HEK293T (cell line): ENCODE measurements at regions not wholly inside any gene's neighbourhood (a gene's known extent, or its start where the extent isn't known, plus 50 kb on each side); places are given as distances from the start of the nearest gene placed in this dataset.
A peak's percentile ranks its signal among the peaks of the same experiment; 100 is the strongest.

Experiments
- CTCF ChIA-PET: fragments of 350-600 bp; formaldehyde crosslinking; extraction: SDS; loops from one replicate; lab custom pipeline; 2021; ENCODE audit warnings: antibody characterized with exemption, inconsistent platforms; lab: Yijun Ruan, JAX
- POLR2A ChIA-PET: fragments of 350-600 bp; formaldehyde crosslinking; extraction: SDS; loops from one replicate; lab custom pipeline; 2020; ENCODE audit warnings: antibody characterized with exemption, inconsistent platforms; lab: Yijun Ruan, JAX
- DNase-seq: peaks from one replicate; pipeline ENCODE4 v3.0.0; 2012; ENCODE audit warnings: mixed read lengths; ENCODE audit errors: extremely low spot score
- ARNT ChIP-seq: fragments of 450-650 bp; IDR thresholded peaks from 2 replicates; pipeline ENCODE4 v1.6.1; 2017; ENCODE audit warnings: mild to moderate bottlenecking
- BHLHE40 ChIP-seq: fragments of 450-650 bp; IDR thresholded peaks from 2 replicates; pipeline ENCODE4 v1.6.1; 2016; ENCODE audit warnings: mild to moderate bottlenecking, moderate library complexity, borderline replicate concordance
- CTBP1 ChIP-seq: fragments of 450-650 bp; IDR thresholded peaks from 2 replicates; pipeline ENCODE4 v1.6.1; 2016; ENCODE audit warnings: borderline replicate concordance
- ELF4 ChIP-seq: fragments of 450-650 bp; IDR thresholded peaks from 2 replicates; pipeline ENCODE4 v1.6.1; 2017; ENCODE audit warnings: antibody characterized with exemption
- FOXA1 ChIP-seq: fragments of 450-650 bp; IDR thresholded peaks from 2 replicates; pipeline ENCODE4 v1.6.1; 2016; ENCODE audit warnings: mild to moderate bottlenecking
- FOXK2 ChIP-seq: fragments of 450-650 bp; IDR thresholded peaks from 2 replicates; pipeline ENCODE4 v1.6.1; 2016; ENCODE audit warnings: mild to moderate bottlenecking
- FOXM1 ChIP-seq: fragments of 450-650 bp; IDR thresholded peaks from 2 replicates; pipeline ENCODE4 v1.6.1; 2017; ENCODE audit warnings: mild to moderate bottlenecking, borderline replicate concordance
- HDGF ChIP-seq: fragments of 450-650 bp; IDR thresholded peaks from 2 replicates; pipeline ENCODE4 v1.6.1; 2017; ENCODE audit warnings: antibody characterized with exemption, borderline replicate concordance
- L3MBTL2 ChIP-seq: fragments of 450-650 bp; conservative IDR thresholded peaks from 2 replicates; pipeline ENCODE4 v1.6.1; 2016; ENCODE audit warnings: mild to moderate bottlenecking
- LEF1 ChIP-seq: fragments of 450-650 bp; IDR thresholded peaks from 2 replicates; pipeline ENCODE4 v1.6.1; 2017; ENCODE audit warnings: mild to moderate bottlenecking, borderline replicate concordance
- NFRKB ChIP-seq: fragments of 450-650 bp; IDR thresholded peaks from 2 replicates; pipeline ENCODE4 v1.6.1; 2016; ENCODE audit warnings: mild to moderate bottlenecking, moderate library complexity
- SP1 ChIP-seq: fragments of 450-650 bp; IDR thresholded peaks from 2 replicates; pipeline ENCODE4 v1.6.1; 2017
- SUZ12 ChIP-seq: fragments of 450-650 bp; IDR thresholded peaks from 2 replicates; pipeline ENCODE4 v1.6.1; 2016; ENCODE audit warnings: mild to moderate bottlenecking
- TARDBP ChIP-seq: fragments of 450-650 bp; IDR thresholded peaks from 2 replicates; pipeline ENCODE4 v1.6.1; 2016
- ZNF384 ChIP-seq: fragments of 450-650 bp; IDR thresholded peaks from 2 replicates; pipeline ENCODE4 v1.6.1; 2016
- TF ChIP-seq, protein P1 (sequence below): fragments of 450-650 bp; IDR thresholded peaks from 2 replicates; pipeline ENCODE4 v1.6.1; 2016

DNA sequence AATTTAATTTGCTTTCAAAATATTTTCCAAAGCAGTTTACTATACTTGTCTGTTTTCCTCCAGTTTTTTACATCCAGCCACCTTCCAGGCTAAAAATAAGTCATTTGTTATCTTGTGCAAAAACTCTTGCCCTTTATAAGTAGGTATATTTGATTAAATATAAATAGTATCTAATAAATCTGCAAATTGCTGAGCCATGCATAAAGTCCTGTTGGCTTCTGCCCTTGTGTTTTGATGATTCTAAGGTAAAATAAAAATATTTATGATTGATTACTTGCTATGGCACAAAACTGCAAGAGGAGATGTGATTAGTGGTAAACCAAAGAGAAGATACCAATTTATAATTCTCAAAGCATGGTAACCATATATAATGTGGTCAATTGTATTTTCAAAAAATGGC lies 1026.7 kb downstream of the EPHA3 start:
- CTCF ChIA-PET = no interaction called here
- POLR2A ChIA-PET = no interaction called here
- DNase-seq = no peak
- no peak for TF ChIP-seq HDGF
- TF ChIP-seq L3MBTL2 = no peak
- no peak for TF ChIP-seq FOXM1
- no peak for TF ChIP-seq ARNT
- TF ChIP-seq NFRKB = no peak
- TF ChIP-seq, protein P1, sequence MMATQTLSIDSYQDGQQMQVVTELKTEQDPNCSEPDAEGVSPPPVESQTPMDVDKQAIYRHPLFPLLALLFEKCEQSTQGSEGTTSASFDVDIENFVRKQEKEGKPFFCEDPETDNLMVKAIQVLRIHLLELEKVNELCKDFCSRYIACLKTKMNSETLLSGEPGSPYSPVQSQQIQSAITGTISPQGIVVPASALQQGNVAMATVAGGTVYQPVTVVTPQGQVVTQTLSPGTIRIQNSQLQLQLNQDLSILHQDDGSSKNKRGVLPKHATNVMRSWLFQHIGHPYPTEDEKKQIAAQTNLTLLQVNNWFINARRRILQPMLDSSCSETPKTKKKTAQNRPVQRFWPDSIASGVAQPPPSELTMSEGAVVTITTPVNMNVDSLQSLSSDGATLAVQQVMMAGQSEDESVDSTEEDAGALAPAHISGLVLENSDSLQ = no peak
- no peak for TF ChIP-seq FOXK2
- no peak for TF ChIP-seq LEF1
- TF ChIP-seq ZNF384 = no peak
- no peak for TF ChIP-seq CTBP1
- no peak for TF ChIP-seq SUZ12
- TF ChIP-seq TARDBP = no peak

DNA sequence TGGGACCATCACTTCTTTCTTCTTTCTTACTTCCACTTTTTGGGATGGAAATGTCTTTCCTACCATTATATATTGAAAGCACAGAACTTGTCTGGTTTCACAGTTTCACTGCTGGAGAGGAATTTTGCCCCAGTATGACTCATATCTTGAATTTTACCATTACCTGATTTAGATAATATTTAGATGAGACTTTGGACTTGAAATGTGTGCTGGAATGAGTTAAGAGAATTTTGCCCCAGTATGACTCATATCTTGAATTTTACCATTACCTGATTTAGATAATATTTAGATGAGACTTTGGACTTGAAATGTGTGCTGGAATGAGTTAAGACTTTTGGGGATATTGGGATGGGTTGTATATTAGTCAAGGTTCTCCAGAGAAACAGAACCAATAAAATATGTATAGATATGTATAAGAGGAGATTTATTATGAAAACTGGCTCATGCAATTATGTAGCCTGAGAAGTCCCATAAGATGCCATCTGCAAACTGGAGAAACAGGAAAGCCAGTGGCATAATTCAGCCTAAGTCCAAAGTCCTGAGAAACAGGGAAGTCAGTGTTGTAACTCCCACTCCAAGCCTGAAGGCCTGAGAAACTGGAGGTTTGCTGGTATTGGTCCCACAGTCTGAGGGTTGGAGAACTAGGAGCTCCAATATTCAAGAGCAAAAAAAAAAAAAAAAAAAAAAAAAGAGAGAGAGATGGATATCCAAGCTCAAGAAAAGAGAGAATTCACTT lies 1029.2 kb downstream of the EPHA3 start:
- ChIA-PET CTCF (no interaction called here), POLR2A (no interaction called here)
- no peak for TF ChIP-seq TARDBP
- no peak for TF ChIP-seq ELF4
- TF ChIP-seq L3MBTL2 = no peak
- no peak for TF ChIP-seq FOXA1
- TF ChIP-seq, protein P1 = no peak
- no peak for TF ChIP-seq BHLHE40
- no peak for DNase-seq

DNA sequence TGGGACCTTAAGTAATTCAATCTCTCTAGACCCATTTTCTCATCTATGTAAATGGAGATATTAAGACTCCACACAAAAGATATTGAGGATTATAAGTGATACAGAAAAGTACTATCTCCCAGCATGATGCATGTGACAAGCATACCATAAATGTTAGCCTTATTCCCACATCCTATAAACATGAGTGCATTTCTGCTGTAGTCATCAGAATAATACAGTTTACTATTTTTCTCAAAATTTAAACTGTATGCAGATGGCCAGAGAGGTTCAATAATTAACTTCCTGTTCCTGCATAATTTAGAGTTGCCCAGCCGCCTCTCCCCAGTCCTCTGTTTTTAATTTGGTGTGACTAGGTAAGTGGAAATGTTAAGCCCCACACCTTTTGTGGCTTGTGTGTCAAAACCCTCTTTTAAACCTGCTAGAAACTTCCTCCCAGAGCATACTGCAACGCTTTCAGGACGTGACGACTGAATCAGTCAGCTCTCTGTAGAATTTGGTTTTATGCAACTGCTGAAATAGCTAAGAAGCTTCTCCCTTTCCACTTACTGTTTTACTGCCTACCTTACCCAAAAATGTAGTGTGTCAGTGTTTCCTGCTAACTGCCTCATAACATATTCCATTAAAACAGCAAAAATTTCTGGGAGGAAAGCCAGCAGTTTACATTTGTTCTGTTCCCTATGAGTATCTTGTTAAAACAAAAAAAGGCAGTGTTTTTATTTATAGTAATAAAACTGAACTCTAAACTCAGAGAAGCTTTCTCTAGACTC lies 1037.9 kb downstream of the EPHA3 start:
- TF ChIP-seq ELF4 (no peak), BHLHE40 (no peak), ZNF384 (no peak), FOXA1 (no peak), LEF1 (no peak), CTBP1 (no peak), L3MBTL2 (no peak), SUZ12 (no peak), FOXM1 (no peak), ARNT (no peak), HDGF (no peak)
- TF ChIP-seq, protein P1 = no peak
- POLR2A ChIA-PET = no interaction called here
- DNase-seq = no peak
- CTCF ChIA-PET = no interaction called here

DNA sequence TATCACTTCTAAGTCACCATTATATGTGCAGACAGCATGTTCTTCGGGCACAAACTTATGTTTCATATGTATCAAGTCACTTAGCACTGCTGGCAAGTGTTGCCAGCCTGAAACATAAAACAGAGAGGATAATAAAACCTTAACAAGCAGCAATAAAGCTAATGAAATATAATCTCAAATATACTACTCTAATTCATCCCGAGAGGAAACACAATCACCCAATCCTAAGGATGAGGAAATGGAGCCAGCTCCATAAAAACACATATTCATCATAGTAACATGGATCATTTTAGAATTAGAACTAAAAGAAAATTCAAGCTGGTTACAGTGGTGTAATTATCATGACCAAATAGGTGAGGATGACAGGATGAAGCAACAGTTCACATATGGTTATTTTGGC lies 1072.7 kb downstream of the EPHA3 start:
- CTCF ChIA-PET = interaction anchor here (0.8 kb wide), 1 partner anchor 773 kb away, joined by 7 read pairs; no protein-coding TSS in a partner anchor
- no peak for DNase-seq
- 0 out of 2 replicates have a peak, but pooled peaks have one; percentile 30 for TF ChIP-seq CTBP1
- TF ChIP-seq FOXM1 = no peak
- POLR2A ChIA-PET = no interaction called here

DNA sequence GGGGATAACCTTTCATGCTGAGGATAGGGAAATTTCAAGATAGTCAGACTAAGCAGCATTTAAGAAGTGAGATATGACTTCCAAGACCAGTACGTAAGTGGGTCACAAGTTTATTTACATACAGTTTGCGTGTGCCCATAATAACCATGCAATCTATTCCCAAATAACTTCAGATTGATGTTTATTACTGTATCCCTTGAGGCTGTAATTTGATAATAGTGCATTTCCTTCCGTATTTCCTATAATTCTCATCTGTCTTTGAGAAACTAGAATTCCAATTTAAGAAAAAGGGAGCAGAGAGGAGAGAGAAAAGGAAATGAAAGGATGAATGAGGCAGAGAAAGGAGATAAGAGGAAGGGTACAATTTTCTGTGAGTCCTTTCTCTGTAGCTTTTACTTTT lies 1073.1 kb downstream of the EPHA3 start:
- TF ChIP-seq CTBP1 (no peak), L3MBTL2 (no peak), FOXM1 (no peak), BHLHE40 (no peak), ARNT (no peak), FOXK2 (no peak), ZNF384 (no peak), NFRKB (no peak), ELF4 (no peak), FOXA1 (no peak), TARDBP (no peak), SP1 (no peak)
- TF ChIP-seq, protein P1 = no peak
- ChIA-PET CTCF (interaction anchor here (0.8 kb wide), 1 partner anchor 774 kb away, joined by 7 read pairs; no protein-coding TSS in a partner anchor), POLR2A (no interaction called here)
- no peak for DNase-seq
